ENCODE measurements at regions not wholly inside any gene's neighbourhood (a gene's known extent, or its start where the extent isn't known, plus 50 kb on each side); places are given as distances from the start of the nearest gene placed in this dataset.
"Not testable (repeated sequence)": the region's sequence is repeated elsewhere in the genome, so short reads cannot be mapped to it uniquely, and the experiment has no call there.

DNA sequence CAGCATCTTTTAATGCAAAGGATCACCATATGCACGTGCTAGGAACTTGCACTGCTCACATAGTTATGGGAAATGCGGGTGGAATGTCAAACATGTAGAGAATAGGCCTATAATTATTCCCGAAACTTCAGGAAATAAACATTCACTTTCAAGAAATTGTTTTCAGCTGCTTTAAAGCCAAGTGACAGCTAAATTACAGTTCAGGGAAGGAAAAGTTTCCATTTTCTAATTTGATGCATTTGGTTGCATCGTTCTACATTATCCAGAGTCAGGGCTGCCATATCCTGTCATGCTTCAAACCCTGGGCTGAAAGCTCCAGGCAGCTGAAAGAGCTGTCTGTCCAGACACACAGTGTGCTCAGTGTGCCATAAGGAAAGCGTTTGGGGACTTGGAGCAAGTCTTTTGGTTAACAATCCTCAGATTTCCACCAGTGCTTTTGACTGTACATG lies 518.1 kb downstream of the CSNK1G3 start:
- DNase-seq (ENCODE audit: low read depth), result no peak

DNA sequence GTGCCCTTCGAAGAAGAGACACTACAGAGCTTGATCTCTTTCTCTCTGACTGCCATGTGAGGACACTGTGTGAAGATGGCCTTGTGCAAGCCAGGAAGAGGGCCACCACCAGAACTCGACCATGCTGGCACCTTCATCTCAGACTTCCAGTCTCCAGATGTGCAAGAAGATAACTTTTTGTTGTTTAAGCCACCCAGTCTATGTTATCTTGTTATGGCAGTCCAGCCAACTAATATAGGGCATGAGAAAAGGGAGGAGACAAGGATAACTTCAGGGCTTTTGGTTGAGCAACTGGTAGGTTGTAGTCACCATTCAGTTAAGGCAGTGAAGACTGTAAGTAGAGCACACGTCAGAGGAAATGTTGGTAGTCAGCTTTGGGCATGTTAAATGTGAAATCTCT lies 515.5 kb downstream of the CSNK1G3 start:
- DNase-seq (ENCODE audit: low read depth), result no peak

DNA sequence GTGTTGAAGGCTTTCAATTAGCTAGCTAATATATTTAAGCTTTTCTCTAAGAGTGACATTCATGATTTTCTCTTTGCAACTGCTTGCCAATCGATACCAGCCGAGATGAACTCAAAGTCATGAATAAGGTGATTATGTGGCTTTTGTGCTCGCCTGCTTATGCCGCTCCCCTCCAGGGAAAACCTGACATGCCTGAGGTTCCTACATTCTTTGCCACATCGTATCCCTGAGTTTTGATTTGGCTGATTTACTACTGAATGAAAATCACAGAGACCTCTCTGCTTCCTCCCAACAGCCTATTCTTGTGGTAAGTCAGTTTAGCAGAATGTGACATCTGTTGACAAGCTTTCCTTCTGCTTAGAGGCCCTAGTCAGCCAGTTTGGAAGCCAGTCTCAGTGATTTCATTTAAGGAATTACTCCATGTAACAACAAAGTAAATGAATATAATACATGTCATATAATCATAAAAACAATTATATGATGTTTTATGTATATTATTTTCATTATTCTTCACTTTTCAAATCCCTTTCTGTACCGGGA lies 513.4 kb downstream of the CSNK1G3 start:
- peak; percentile 7 for DNase-seq (ENCODE audit: low read depth)

DNA sequence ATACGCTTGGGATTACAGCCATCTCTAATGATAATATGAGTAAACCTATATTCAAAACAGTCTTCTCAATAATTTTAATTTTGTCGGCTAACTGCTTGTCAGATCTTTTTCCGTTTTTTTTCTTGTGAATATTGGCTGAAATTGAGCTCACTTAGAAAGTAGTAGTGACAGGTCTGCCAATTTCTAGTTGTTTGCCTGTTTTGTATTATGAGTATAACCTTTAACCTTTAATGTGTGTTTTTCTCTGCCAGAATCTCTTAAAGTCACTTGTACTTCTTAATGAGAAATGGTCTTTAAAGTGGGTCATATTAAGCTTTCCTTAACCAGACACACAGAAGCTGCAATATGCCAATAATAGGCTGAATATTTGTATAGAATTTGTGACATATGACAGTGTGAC lies 511.0 kb downstream of the CSNK1G3 start:
- no peak for DNase-seq (ENCODE audit: low read depth)

DNA sequence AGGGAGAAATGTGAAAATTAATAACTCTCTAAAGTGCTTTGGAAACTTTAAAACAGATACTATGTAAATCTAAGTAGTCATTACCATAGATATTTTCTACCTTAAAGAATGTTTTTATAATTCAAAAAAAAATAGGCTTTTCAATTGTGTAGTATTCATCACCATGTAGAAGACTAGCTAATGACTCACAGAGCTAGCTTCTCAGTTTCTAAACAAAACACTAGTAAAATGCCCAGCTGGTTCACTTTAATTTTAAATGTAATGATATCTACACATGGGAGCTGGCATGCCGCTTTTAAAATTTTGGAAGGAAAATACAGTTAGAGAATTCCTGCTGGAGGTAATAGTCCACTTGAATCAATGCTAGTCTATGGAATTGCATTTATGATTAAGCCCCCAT lies 509.8 kb downstream of the CSNK1G3 start:
- no peak for DNase-seq (ENCODE audit: low read depth)

DNA sequence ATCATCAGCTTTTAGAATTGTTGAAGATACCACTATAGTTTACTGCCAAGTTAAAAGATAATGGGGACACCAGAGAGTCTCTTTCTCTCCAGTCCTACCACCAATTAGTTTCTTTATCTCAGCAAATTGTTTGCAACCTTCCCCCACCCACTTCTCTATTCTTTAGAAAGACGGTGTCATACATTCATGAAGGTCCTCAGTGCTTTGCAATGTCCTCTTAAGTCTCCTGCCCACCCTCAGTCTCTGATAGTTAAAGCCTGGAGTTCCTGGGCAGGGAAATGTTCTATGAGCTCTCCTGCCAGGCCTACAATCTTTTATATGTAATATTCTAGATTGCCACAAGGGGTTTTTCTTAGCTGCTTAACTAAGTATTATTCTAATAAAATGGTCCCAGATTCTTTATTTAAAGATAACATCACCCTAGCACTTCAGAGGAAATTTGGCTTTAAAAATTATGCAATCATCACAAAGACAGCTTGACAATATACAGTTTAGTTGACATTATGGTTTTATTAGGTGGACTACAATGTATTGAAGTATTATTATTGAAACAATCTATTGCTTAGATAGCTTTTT lies 509.2 kb downstream of the CSNK1G3 start:
- no peak for DNase-seq (ENCODE audit: low read depth)

DNA sequence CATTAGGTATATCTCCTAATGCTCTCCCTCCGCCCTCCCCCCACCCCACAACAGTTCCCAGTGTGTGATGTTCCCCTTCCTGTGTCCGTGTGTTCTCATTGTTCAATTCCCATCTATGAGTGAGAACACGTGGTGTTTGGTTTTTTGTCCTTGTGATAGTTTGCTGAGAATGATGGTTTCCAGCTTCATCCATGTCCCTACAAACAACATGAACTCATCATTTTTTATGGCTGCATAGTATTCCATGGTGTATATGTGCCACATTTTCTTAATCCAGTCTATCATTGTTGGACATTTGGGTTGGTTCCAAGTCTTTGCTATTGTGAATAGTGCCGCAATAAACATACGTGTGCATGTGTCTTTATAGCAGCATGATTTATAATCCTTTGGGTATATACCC lies 505.3 kb downstream of the CSNK1G3 start:
- not testable (repeated sequence) for DNase-seq (ENCODE audit: low read depth)

DNA sequence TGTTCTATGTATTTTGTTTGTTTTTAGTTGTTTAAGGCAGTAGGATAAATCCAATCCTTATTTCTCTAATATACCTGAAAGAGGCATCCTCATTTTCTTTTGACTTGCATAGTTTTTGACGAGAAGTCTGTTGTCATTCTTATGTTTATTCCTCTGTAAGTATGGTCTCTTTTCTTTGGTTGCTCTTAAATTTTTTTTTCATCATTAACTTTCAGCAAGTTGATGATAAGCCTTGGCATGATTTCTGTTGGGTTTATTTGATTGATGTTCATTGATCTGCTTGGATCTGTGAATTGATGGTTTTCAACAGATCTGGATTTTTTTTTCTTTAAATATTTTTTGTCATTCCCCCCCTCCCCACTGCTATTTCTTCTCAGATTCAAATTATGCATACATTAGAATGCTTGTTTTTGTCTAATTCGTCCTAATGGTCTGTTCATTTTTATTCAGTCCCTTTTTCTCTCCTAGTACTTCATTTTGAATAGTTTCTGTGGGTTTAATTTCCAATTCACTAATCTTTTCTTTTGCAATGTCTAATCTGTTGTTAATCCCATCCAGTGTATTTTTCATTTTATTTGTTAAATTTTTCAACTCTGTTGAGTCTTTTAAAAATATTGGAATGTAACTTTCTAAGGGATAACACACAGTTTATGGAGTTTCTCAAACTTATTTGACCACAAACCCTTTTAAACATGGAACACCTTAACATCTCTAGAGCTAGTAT lies 495.9 kb downstream of the CSNK1G3 start:
- peak; percentile 59 for DNase-seq (ENCODE audit: low read depth)

DNA sequence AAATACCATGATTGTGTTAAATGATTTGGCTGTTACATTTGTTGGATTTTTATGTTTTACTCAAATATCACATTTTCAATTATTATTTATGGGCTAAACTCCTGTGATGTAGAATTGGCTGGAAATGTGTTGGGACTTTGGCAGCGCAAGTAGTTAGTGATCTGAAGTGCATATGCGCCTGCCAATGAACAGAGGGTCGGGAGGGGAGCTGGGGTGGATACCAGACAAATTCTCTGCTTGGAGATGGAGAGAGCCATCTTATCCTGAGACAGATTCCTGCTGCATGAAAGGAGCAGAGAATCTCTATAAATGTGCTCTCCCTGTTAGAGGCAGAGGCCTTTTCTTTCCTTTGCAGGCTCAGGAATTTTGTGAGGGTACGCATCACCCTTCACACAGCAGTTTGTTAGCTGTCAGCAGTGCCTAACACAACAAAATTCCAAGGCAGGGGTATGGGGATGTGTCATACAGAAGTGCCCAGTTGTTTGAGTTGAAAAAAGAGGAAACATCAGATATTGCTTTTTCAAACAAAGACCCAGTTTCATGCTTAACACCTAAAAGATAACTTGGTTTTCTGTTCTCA lies 489.1 kb downstream of the CSNK1G3 start:
- DNase-seq (ENCODE audit: low read depth), result peak; percentile 25

DNA sequence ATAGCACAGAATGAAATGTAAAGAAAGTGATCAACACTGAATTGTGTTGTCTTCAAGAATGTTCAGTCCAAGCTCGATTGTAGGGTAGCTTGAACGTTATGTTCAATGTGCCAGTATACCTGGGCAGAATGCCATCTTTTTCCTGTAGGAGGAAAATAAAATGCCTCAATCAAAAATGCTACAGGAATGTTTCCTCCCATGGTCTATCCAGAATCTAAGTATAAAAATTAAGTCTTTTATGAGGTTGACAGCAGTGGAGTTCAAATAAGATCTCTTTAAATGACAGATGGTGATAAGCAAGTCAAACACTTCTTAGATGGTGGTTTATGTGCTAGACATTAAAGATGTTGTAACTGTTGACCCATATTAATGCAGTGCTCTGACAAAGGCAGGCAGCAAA lies 488.6 kb downstream of the CSNK1G3 start:
- DNase-seq (ENCODE audit: low read depth), result peak; percentile 38

DNA sequence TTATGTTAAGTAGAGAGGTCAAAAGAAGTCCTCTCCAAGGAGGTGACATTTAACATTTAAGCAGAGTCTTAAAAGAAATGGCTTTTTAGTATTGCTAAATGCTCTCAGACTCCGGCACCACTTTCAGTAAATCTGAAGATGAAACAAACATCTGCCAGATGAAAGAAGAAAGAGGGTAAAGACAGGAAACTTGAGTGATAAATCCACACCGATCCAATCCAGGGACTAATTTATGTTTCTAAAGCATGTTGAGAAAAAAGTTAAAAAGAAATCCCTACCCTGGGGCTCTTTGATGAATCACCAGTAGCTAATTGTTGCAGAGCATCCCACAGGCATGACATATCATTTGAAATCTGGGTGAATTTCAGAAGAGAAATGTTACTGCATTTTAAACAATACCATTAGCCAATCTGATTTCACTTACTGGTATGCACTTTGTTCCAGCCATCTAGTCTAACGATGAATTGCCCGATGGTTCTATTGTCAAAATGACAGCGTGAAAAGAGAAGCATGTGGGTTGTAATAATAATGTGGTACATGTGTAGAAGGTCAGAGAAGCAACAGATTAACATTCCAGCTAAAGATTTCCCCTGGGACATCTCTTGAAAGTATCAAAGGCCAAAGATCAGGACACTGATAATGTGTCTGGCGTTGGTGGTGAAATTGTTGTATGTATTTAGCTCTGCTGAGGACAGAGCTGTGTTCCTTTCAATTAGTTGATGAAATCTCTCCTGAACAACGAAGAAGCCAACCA lies 485.7 kb downstream of the CSNK1G3 start:
- DNase-seq (ENCODE audit: low read depth), result peak; percentile 80

DNA sequence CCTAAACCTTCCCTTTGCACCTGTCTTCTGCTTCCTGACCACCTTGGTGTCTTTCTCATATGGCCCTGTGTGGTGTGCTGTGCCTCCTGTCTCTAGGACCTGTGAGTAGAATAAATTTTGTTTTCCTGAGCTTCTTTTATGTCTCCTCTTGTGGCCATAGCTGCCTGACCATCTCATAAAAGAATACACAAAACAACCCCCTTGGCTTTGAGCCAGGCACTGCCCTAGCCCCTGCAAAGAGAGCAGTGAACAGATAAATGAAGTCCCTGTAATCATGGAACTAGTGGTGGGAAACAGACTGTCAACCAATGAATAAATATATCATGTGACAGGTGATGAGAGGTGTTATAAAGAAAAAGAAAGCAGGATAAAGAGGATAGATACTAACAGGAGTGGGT lies 485.1 kb downstream of the CSNK1G3 start:
- no peak for DNase-seq (ENCODE audit: low read depth)

DNA sequence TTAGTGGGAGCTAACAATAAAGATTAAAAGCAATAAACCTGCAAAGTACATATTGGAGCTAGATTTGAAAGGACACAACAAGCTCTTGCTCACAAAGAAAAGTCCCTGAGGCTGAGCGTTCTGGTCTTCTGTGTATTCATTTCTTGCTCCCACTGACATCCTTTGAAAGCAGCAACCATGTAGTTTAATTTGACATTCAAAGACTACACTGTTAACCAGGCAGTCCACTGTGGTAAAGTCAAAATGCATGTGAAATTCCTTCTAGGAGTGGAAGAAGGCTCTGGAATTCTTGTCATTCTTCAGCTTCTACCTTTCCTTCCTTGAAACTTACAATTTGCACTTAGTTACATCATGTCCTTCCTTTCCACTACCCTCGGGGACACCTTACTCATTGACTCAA lies 480.7 kb downstream of the CSNK1G3 start:
- peak; percentile 61 for DNase-seq (ENCODE audit: low read depth)

DNA sequence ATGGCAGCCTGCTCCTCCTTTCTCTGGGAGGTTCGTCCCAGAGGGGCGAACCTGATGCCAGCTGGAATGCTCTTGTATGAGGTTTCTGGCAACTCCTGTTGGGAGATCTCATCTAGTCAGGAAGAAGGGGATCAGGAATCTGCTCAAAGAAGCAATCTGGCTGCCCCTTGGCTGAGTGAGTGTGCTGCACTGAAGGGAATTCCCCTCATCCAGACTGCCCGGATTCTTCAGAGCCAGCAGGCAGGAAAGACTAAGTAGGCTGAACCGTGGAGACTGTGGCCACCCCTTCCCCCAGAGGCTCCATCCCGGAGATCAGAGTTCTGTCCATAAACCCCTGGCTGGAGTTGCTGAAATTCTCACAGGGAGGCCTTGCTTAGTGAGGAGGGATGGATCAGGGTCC lies 476.0 kb downstream of the CSNK1G3 start:
- DNase-seq (ENCODE audit: low read depth), result peak; percentile 47

DNA sequence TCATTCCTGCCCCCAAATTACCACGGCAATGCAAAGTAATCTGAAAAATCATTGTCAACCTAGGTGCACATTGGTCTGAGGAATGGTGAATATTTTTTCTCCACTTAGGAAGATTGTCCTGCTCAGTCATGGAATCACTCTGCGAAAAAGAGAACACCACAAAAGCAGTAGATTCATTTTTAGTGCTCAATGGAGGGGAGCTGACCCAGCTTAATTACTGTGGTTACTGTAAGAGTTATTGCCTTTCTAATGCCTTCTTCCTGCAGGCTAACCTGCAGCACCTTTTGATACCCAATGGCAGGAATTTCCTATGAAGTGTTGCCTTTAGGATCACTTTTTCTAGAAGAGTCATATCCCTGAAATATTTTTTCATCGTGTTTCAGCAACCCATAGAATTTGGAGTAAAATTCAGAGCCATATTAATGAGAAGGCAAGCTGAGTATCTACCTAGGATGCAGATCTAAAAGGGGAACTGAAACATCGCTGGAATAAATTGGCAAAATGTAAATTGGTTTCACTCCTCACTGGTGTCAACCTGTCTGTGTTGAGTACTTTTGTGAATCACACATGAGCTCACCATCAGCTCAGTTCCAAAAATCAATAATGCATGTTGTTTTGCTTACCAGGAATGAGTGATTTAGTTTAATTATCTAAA lies 464.5 kb downstream of the CSNK1G3 start:
- DNase-seq (ENCODE audit: low read depth), result peak; percentile 28

DNA sequence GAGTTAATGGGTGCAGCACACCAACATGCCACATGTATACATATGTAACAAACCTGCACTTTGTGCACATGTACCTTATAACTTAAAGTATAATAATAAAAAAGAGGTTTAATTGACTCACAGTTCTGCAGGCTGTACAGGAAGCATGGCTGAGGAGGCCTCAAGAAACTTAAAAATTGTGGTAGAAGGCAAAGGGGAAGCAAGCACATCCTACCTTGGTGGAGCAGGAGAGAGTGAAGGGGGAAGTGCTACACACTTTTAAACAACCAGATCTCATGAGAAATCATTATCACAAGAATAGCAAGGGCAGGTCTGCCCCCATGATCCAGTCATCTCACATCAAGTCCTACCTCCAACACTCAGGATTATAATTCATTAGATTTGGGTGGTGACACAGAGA lies 463.5 kb downstream of the CSNK1G3 start:
- not testable (repeated sequence) for DNase-seq (ENCODE audit: low read depth)

DNA sequence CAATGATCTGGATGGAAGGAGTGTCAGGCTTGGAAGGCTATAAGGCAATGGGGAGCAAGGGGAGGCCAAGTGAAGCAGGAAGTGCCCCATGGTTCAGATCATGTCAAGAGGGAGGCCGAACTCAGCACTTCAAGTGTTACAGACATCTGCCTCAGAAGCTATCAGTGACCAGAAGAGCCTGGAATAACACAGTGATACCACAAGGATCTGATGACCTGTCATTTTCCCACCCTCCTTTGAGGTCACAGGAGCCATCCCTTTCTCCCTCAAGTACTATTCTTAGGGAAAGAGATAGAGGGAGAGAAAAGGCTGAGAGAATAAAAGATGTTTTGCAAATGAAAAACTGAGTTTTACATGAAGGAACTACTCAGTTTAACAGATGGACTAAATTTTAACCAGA lies 454.8 kb downstream of the CSNK1G3 start:
- no peak for DNase-seq (ENCODE audit: low read depth)

DNA sequence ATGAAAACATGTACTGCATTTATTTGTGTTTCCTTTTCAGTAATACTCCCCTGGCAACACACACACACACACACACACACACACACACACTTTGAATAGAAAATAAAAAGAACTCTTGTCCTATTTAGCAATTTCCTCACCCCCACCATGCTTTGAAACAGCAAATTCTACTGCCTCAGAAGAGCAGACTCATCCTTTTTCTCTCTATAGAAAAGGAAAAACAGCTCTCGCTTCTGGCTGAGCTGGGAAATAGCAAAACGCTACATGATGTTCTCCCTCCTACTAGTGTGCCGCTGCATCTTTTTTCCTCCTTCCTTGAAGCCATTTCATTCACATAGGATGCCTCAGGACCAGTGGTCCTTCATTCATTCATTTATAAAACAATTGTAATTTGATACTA lies 453.6 kb downstream of the CSNK1G3 start:
- DNase-seq (ENCODE audit: low read depth), result no peak

DNA sequence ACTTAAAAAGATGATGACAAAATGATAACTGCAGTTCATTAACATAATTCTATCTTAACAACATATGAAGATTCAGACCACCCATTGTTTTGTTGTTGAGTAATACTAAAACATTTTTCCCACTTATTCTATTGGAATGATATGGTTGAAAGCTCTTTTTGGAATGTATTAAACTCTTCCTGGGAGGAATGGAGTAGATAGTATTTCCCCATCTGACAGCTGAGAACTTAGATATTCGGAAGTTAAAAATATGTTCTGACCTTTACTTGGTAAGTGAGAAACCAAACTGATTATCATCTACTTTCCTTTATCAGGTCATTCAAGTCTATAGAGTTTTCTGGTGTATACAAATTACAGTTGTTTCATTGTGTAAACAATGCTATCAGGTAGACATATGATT lies 452.9 kb downstream of the CSNK1G3 start:
- DNase-seq (ENCODE audit: low read depth), result no peak

DNA sequence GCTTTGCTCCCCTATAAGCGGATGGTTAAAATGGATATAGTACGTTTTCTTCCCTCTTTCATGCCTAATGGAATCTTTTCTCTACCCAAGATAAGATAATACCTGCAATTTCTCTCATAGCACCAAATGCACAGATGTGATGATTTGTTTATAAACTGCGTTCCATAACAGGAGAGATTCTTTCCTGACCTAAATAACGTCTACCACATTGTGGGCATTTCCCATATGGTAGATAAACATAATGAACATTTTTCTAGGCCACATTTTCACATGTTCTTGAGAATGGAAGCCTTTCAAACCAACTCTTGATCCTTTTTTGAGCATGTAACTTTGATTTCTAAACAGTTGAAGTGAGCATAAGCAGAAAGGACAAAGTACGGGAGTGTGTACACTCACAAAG lies 448.5 kb downstream of the CSNK1G3 start:
- no peak for DNase-seq (ENCODE audit: low read depth)

DNA sequence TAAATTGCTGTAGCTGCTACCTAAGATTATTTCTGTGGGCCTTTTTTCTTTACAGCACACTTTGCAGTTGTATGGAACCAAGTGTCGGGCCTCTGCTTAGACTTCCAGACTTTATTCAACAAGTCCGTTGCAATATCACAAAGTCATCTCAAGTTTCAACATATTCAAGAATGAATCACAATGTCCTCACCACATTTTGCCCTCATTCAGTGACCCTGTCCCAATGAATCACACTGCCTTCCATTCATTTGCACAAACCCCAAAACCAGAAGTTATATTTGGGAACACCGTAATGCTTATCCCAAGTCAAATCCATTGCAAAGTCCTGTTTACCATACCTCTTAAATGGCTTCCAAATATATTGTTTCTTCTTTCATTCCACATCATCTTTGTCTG lies 439.6 kb downstream of the CSNK1G3 start:
- DNase-seq (ENCODE audit: low read depth), result peak; percentile 99

All from renal cortical epithelial cell (primary cell).